ENCODE measurements at regions not wholly inside any gene's neighbourhood (a gene's known extent, or its start where the extent isn't known, plus 50 kb on each side); places are given as distances from the start of the nearest gene placed in this dataset.

DNA sequence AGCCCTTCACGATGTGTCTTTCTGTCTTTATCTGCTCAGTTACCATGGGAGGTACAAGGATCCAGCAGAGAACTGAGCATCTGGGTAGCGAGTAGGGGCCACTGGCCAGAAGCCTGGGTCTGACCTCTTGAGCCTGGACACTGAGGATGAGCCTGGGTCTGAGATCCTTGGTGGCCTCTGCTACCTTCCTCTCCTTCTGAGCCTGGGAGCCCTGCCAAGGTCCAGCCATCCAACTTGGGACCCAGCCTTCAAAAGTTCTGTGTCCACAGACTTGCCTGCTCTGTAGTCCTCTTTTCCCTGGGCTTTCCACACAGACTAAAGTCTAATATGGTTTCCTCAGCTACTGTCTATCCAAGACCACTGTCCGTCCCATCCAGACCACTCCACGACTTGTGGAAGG, 60.2 kb upstream of the NAA20 start:
- DNase-seq = no peak

DNA sequence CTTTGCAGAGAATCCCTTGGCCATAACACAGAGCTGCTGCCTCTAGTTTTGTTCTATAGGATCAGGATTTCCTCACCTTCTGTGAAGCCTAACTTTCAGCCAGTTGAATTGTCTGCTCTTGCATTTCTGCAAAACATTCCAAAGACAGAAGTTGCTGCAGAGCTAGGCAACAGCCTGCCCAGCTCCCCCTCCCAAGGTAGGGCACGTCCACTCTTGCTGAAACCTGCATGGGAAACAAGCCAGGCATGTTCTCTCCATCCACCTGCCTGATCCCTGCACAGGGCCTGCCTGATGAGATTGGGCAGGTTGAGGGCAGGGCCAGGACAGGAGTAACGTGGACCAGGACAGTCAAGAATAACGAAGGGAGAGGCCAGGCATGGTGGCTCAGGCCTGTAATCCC, 58.9 kb upstream of the NAA20 start:
- DNase-seq = no peak

DNA sequence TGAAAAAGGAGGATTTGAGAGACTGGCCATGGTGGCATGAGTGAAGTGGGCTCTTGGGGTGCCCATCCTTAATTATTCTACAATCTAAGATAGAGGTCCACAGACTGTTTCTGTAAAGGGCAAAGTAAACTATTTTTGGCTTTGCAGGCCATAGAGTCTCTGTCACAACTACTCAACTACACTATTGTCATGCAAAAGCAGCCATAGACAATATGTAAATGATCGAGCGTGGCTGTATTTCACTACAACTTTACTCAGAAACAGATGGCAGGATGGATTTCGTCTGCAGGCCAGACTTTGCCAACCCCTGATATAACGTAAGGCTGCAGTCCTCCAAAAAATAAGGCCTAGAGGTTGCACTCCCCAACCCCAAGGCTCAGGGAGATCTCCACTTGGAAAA, 58.2 kb upstream of the NAA20 start:
- DNase-seq = no peak

DNA sequence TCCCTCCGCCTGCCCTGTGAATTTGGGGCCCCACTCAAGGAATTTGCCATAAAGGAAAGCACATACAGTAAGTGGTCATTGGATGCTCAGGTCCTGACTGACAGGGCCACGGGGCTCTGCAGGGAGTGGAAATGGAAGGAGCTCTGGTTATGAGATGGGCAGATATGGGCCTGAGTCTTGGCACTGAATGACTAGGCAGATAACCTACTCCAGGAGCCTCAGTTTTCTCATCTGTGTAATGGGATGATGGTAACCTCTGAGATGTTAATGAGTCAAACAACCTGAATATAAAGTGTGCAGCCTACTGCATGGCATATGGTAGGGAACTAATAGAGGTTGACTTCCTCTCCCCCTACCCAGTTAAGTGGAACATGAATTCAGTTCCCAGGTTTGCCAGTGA, 56.4 kb upstream of the NAA20 start:
- no peak for DNase-seq

DNA sequence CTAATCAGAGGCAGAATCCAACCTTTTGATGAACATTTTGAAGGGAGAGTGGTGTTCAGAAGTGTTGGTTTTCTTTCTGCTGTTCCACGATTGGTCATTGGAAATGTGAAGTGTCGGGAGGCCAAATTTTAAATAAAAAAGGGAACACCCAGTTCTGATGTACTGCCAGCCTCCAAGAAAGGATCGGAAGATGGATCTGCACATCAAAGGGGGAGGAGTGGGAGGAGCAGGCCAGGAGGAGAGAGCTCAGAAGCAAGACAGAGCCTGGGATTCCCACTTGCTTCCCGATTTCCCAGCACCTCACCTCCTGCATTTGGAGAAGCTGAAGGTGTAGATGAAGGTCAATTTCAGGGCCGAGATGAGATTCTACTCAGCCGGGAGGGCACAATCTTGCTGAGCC, 55.9 kb upstream of the NAA20 start:
- no peak for DNase-seq

DNA sequence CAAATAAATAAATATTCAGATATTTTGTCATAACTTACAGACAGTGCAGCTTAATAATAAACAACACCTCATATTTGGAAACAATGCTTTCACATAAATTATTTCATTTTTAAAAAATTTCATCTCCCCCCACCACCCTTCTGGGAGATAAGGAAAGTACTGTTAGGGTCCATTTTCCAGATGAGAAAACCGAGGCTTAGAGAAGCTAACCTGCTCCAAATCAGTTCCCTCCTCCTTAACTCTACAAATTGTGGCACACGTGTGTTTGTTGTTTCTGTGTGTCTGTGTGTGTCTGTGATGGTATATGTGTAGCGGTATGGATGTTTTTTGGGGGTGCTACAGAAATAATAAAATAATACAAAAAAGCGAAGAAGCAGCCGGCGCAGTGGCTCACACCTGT, 54.2 kb upstream of the NAA20 start:
- DNase-seq = no peak

DNA sequence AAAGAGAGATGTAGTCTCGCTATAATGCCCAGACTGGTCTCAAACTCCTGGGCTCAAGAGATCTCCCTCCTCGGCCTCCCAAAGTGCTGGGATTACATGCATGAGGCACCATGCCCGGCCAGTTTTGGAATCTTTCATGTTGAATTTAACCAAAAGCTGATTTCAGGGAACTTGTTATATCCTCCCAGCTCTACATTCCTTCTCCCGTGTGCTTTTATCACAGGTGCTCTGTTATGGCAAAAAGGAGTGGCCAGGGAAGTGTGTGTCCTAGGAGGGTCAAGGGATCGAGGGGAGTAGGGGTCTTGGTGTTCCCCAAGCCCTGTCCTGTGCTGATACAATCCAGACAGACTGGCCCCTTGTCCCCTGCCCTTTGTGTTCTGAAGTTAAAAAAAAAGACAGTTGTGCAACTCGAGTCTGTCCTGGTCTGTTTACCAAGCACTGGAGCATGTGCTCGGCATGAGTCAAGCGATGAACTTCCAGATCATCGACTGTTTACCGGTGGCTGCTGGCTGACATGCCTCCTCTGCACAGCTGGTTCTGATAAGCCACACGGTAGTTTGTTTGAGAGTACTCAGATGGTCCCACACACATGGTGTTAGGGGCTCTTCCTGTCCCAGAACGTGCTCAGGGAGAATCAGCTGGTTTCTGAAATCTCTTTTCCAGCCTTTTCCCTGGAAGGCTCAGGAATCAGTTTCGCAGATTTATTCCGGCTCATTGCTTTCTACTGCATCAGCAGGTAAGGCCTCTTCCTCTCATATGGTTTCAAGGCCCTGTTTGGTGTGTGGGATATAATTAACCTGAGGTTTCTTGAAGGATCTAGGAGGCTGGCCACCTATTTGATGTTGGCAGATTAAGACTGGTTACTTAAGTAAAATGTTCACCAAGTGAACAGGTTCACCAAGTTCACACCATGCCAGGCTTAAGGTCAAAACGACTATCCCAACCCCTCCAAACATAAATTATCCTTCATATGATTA, 52.6 kb upstream of the NAA20 start:
- DNase-seq = no peak

DNA sequence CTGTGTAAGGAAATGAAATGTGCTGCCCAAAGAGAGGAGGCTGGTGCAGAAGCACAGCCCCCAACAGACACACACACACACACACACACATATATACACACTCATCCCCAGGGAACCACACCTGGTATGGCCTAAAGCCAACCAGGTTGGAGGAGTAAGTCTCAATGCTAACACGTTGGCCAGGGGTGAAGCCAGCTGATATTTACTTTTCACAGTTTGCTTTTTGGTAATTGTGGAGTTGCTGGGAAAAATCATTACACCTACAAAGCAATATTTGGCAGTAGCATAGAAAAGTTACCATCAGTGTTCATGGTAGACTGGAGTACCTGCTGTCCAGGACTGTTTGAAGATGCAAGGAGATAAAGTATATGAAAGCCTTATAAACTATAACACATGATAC, 50.3 kb upstream of the NAA20 start:
- DNase-seq = no peak
